ENCODE measurements at regions not wholly inside any gene's neighbourhood (a gene's known extent, or its start where the extent isn't known, plus 50 kb on each side); places are given as distances from the start of the nearest gene placed in this dataset.

- no peak for DNase-seq
Observed at GRCh38 chr6:119575721-119576120, 226.2 kb upstream of the MAN1A1 start.

GRCh38 chr6:119568580-119568979 is 219.0 kb upstream of the MAN1A1 start:
- no peak for DNase-seq

- DNase-seq, result no peak
Observed at GRCh38 chr6:119566546-119567260, 217.1 kb upstream of the MAN1A1 start.

GRCh38 chr6:119565893-119566292 is 216.3 kb upstream of the MAN1A1 start:
- no peak for DNase-seq

- DNase-seq, result no peak
Observed at GRCh38 chr6:119562168-119562567, 212.6 kb upstream of the MAN1A1 start.

GRCh38 chr6:119559586-119559985 is 210.0 kb upstream of the MAN1A1 start:
- DNase-seq, result no peak

GRCh38 chr6:119557239-119557638 is 207.7 kb upstream of the MAN1A1 start:
- DNase-seq, result no peak

- DNase-seq, result no peak
Observed at GRCh38 chr6:119552021-119552420, 202.5 kb upstream of the MAN1A1 start.

GRCh38 chr6:119547024-119547423 is 197.5 kb upstream of the MAN1A1 start:
- DNase-seq, result no peak

- no peak for DNase-seq
Observed at GRCh38 chr6:119545245-119545644, 195.7 kb upstream of the MAN1A1 start.

- DNase-seq, result no peak
Observed at GRCh38 chr6:119544325-119545175, 195.0 kb upstream of the MAN1A1 start.

GRCh38 chr6:119543332-119543731 is 193.8 kb upstream of the MAN1A1 start:
- no peak for DNase-seq

- peak; percentile 67 for DNase-seq
Observed at GRCh38 chr6:119542037-119542436, 192.5 kb upstream of the MAN1A1 start.

GRCh38 chr6:119541132-119541905 is 191.8 kb upstream of the MAN1A1 start:
- no peak for DNase-seq

- no peak for DNase-seq
Observed at GRCh38 chr6:119540417-119540816, 190.9 kb upstream of the MAN1A1 start.

GRCh38 chr6:119539066-119539746 is 189.6 kb upstream of the MAN1A1 start:
- DNase-seq, result no peak

- no peak for DNase-seq
Observed at GRCh38 chr6:119536666-119537065, 187.1 kb upstream of the MAN1A1 start.

- DNase-seq, result peak; percentile 80
Observed at GRCh38 chr6:119535332-119535731, 185.8 kb upstream of the MAN1A1 start.

- no peak for DNase-seq
Observed at GRCh38 chr6:119533603-119534279, 184.2 kb upstream of the MAN1A1 start.

GRCh38 chr6:119527231-119527578 is 177.6 kb upstream of the MAN1A1 start:
- DNase-seq, result no peak

GRCh38 chr6:119526561-119527230 is 177.1 kb upstream of the MAN1A1 start:
- no peak for DNase-seq

- no peak for DNase-seq
Observed at GRCh38 chr6:119524410-119524809, 174.8 kb upstream of the MAN1A1 start.

Data from hematopoietic multipotent progenitor cell treated with erythropoietin and hydrocortisone succinate and interleukin-3 and kit ligand, for 8 days (in vitro differentiated cells).